GM18499 (cell line): ENCODE measurements at regions not wholly inside any gene's neighbourhood (a gene's known extent, or its start where the extent isn't known, plus 50 kb on each side); places are given as distances from the start of the nearest gene placed in this dataset.
"Not testable (repeated sequence)": the region's sequence is repeated elsewhere in the genome, so short reads cannot be mapped to it uniquely, and the experiment has no call there.

Source experiments
- ATAC-seq: cut with Tn5 transposase; IDR thresholded peaks from one replicate; pipeline ENCODE4 v1.9.1; 2021; ENCODE audit warnings: moderate number of reproducible peaks; ENCODE audit not compliant: insufficient read depth, unreplicated experiment

- no peak for ATAC-seq
These were observed 380.1 kb downstream of the THBS2 start for GRCh38 chr6:168873278-168874190.

GRCh38 chr6:168871642-168872315, 381.9 kb downstream of the THBS2 start:
- ATAC-seq: no peak

- no peak for ATAC-seq
These were observed 382.7 kb downstream of the THBS2 start for GRCh38 chr6:168870982-168871381.

- ATAC-seq: no peak
These were observed 386.2 kb downstream of the THBS2 start for GRCh38 chr6:168867247-168868102.

DNA sequence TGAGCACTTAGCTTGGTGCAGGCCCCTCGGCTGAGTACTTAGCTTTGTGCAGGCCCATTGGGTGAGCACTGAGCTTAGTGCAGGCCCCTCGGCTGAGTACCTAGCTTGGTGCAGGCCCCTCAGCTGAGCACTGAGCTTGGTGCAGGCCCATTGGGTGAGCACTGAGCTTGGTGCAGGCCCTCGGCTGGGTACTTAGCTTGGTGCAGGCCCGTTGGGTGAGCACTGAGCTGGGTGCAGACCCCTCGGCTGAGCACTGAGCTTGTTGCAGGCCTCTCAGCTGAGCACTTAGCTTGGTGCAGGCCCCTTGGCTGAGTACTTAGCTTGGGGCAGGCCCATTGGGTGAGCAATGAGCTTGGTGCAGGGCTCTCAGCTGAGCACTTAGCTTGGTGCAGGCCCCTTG, 387.1 kb downstream of the THBS2 start:
- ATAC-seq: no peak

DNA sequence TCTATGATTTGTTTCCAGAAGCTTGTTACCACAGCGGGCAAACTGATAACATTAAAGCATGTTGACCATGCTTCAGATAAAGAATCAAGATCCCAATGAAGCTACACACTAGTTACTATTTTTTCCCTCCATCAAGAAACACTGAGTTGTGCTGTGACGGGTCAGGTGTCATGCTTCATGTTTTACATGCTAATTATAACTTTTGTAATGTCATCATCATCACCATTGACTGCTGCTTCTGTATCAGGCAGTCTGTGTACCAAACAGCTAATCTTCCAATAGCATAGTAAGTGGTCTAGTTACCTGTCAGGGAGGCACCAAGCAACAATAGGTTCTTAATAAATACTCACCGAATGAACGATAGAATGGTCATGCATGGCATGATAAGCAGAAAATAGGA, 388.1 kb downstream of the THBS2 start:
- ATAC-seq: no peak

GRCh38 chr6:168864541-168865460, 388.8 kb downstream of the THBS2 start:
- no peak for ATAC-seq

DNA sequence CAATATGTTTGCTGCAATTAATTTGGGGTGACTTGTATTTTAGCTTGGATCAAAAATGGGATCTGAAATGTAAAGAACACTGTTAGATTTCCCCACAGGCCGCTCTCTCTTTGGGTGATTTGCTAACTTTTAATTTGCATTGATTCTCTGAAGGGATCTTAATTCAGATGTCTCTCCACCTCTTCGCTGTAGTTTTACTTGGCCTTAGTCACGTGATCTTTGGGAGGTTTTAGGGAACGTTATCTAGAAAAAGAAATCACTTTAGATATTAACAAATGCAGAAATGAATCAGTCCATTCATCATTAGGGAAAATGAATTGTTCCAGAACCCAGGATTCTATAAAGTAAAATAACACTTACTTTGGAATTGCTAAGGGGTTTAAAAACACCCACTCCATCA, 390.2 kb downstream of the THBS2 start:
- ATAC-seq: no peak

- no peak for ATAC-seq
These were observed 391.2 kb downstream of the THBS2 start for GRCh38 chr6:168862346-168862980.

GRCh38 chr6:168860987-168861386, 392.7 kb downstream of the THBS2 start:
- no peak for ATAC-seq

DNA sequence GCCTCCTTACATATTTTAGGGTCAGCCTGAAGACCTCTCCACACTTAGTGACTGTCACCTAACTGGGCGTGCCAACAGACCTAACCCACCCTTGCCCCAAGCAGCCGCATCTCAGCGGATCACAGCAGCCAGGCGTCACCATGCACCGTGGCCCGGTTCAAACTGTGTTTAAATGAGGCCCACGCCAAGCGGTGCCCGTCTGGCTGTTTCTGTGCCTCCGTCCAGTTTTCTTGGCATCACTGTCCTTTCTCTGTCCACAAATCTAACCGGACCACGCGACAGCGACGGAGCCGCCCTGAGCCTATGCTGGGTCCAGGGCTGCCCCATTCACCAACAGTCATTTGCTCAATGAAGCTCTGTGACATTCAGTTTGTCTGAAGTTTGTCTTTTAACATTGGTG, 393.3 kb downstream of the THBS2 start:
- no peak for ATAC-seq

DNA sequence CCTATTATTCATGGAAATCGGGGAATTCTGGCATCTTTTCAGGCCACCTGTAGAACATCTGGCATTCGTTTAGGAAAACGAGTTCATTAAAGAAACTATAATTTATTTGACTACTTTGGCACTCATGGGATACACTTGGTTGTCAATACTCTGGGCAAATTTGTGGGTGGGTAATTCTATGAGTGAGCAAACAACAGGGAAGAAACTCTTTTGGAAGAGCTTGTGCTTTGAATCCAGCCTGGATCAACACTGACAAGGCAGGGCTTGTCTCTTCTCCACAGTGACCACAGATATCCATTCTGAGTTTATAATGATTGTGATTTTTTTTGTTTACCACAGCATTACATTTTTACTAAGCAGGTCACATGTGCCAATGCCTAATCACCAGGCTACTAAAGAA, 394.7 kb downstream of the THBS2 start:
- no peak for ATAC-seq

GRCh38 chr6:168856914-168857313, 396.7 kb downstream of the THBS2 start:
- ATAC-seq: no peak

- no peak for ATAC-seq
These were observed 401.2 kb downstream of the THBS2 start for GRCh38 chr6:168852376-168852884.

DNA sequence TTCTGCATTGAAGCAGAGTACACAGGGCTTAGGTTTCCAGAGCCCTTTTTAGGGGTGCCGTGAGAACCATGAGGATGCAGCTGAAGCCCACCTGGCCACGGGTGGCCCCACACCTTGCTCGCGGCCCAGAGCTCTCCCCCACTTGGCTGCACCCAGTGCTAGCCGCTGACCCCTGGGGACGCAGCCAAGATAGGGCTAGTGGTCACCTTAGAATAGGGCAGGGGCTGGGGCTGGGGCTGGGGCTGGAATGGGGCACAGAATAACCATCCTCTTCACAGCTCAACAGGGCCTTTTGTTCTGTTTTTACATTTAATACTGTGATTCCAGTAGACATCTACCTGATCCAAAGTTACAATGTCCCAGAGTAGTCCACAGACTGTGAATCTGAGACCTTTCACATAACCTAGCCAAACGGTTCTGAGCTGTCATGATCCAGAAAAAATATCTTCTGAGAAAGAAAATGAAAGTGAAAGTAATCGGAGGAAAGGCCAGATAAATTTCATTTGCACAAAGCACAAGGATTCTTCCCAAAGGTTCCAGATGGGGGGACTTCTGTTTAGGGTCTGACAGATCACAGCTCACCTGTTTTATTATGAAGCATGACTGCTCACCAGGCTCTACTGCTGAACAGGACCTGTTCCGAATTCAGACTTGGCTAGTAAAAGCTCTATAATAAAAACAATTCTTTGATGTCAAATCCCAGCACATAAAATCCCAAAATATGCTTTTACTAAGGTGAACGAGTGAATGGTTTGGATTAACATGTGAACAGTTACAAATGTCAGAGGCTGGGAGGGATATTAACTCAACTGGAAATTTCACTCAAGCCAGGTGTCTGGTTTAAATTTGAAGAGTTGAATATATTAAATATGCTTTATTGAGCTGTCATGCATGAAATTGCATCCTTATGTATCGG, 401.9 kb downstream of the THBS2 start:
- ATAC-seq: no peak

GRCh38 chr6:168850027-168850736, 403.5 kb downstream of the THBS2 start:
- not testable (repeated sequence) for ATAC-seq

DNA sequence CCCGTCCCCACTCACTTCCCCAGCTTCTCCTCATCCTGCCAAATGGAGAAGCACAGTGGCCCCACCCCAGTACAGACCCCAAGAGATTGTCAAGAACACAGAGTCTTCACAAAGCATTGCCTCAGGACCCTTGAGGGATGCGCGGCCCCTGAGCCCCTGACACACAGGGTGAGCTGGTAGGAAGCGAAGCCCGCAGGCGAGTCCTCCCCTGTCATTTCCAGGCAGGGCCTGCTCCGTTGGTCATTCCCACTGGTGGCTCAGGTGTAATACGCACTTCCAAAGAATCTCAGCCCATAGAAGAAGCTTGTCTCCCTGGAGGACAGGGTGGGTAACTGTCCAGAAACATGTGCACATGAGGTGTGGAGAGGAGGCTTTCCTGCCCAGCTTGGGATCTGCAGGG, 404.2 kb downstream of the THBS2 start:
- ATAC-seq: no peak
